ENCODE measurements at regions not wholly inside any gene's neighbourhood (a gene's known extent, or its start where the extent isn't known, plus 50 kb on each side); places are given as distances from the start of the nearest gene placed in this dataset.

- no peak for TF ChIP-seq CTCF (IDR thresholded peaks at IDR 0.05)
- no peak for TF ChIP-seq REST (IDR thresholded peaks at IDR 0.05; ENCODE audit: insufficient read depth in 1 of 2, low read depth in 2 of 2, low read length in 1 of 2)
- TF ChIP-seq POLR2AphosphoS5 (IDR thresholded peaks at IDR 0.05; ENCODE audit: low read depth, low read length) = no peak
- TF ChIP-seq SIN3A (IDR thresholded peaks at IDR 0.05; ENCODE audit: borderline replicate concordance, insufficient read depth, low read depth, low read length) = no peak
Observed at GRCh38 chr7:4607311-4607729, 74.8 kb upstream of the FOXK1 start.

Data from Panc1 (cell line).